ENCODE measurements at regions not wholly inside any gene's neighbourhood (a gene's known extent, or its start where the extent isn't known, plus 50 kb on each side); places are given as distances from the start of the nearest gene placed in this dataset.

DNA sequence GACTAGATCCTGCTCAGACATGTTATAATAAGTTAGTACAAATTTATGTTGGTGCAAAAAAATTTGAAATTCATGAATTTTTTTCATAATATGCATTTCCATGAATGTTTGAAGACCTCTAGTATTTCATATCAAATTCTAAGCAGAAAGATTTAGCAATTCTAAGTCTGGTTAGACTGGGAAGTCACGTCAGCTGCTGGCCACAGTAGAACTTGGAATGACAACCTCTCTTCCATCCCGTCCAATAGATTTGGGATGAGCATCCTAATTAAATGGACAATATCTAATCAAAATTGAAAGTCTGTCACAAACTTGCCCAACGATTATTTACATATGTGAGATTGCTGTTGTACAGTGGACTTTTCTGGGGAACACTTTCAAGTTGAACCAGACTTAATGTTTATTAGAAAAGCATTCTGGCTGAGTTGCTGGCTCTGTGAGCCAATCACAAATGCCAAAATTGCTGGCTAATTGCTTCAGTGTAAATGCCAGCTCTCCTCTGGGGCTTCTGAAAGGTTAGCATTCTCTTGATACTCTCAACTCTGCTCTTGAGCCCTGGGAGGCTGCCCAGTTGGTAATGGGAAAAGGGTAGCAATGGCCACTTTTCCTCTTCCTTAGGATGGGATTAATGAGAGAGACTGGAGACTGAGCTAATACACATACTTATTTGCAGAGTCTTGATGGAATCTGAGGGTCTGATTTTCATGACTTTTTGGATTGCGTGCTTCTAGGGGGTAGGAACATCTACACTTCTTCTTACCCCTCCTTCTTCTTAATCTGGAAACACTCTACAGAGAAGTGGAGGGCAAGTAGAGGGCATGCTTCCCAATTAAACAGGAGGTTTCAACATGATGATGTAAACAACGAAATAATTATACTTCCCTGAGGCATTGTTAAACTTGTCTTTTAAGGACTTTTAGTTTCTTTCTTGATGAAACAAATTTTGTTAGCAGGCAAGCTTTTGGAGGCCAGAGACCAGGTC lies 253.5 kb downstream of the BAMBI start:
- ChIA-PET CTCF (no interaction called here), SMC1A (ENCODE audit: uncharacterized antibody, unreplicated experiment) (no interaction called here), POLR2A (no interaction called here), RAD21 (ENCODE audit: unreplicated experiment) (no interaction called here)
- FAIRE-seq, result no peak
- Histone ChIP-seq H3K4me2 (ENCODE audit: control insufficient read depth, insufficient read depth) (no peak overlapping the region), H3K36me3 (ENCODE audit: control insufficient read depth in 2 of 2, insufficient read depth in 2 of 2, low read length in 1 of 2) (no peaks in the 10 kb centered on the region), H3K27ac (ENCODE audit: control insufficient read depth, insufficient read depth) (no peak overlapping the region), H2AFZ (ENCODE audit: control insufficient read depth, low read depth, low read length) (no peak overlapping the region), H3K79me2 (ENCODE audit: control insufficient read depth, insufficient read depth, low read length) (no peaks in the 10 kb centered on the region), H3K4me3 (no peak overlapping the region), H4K20me1 (ENCODE audit: control insufficient read depth, insufficient read depth) (no peaks in the 10 kb centered on the region), H3K9me3 (replicated peaks; ENCODE audit: control insufficient read depth, insufficient read depth, low read length) (no peaks in the 10 kb centered on the region), H3K27me3 (replicated peaks in 1 of 2; ENCODE audit: control insufficient read depth in 2 of 2, insufficient read depth in 2 of 2, low read length in 1 of 2) (no peaks in the 10 kb centered on the region), H3K4me1 (ENCODE audit: control insufficient read depth, insufficient read depth, low read length) (no peaks in the 10 kb centered on the region), H3K9ac (ENCODE audit: control insufficient read depth, insufficient read depth, low read length) (no peak overlapping the region)
- no peak for ATAC-seq
- no TSS peak for BruUV-seq (replicated peaks)
- in situ Hi-C loops (cut with MboI), result no loop called here
- 0% methylated on average over 5 of the region's 5 CpGs for WGBS (ENCODE audit: insufficient coverage, insufficient replicate concordance, low lambda C conversion rate, missing lambda C conversion rate)
- intact Hi-C loops (cut with micrococcal nuclease; ENCODE audit: unreplicated experiment), result no loop called here
- no peak for DNase-seq (ENCODE audit: low read depth, low spot score)
- TF ChIP-seq NFYA (IDR thresholded peaks at IDR 0.05; ENCODE audit: borderline replicate concordance, low read depth, low read length) (no peak), TARDBP (IDR thresholded peaks at IDR 0.05; ENCODE audit: borderline replicate concordance) (no peak), RB1 (IDR thresholded peaks at IDR 0.05; ENCODE audit: borderline replicate concordance) (no peak), SPI1 (IDR thresholded peaks at IDR 0.05; ENCODE audit: borderline replicate concordance, insufficient read depth, low read depth, low read length) (no peak), ZBTB4 (CRISPR knock-in tag; IDR thresholded peaks at IDR 0.05) (no peak), SMAD1 (IDR thresholded peaks at IDR 0.05; ENCODE audit: low read depth, partially characterized antibody) (no peak), RELB (IDR thresholded peaks at IDR 0.05; ENCODE audit: low read depth) (no peak), MYC (IDR thresholded peaks at IDR 0.05; ENCODE audit: insufficient read depth, insufficient read length, insufficient replicate concordance, low read length, severe bottlenecking) (no peak)
- TF ChIP-seq, protein P1, sequence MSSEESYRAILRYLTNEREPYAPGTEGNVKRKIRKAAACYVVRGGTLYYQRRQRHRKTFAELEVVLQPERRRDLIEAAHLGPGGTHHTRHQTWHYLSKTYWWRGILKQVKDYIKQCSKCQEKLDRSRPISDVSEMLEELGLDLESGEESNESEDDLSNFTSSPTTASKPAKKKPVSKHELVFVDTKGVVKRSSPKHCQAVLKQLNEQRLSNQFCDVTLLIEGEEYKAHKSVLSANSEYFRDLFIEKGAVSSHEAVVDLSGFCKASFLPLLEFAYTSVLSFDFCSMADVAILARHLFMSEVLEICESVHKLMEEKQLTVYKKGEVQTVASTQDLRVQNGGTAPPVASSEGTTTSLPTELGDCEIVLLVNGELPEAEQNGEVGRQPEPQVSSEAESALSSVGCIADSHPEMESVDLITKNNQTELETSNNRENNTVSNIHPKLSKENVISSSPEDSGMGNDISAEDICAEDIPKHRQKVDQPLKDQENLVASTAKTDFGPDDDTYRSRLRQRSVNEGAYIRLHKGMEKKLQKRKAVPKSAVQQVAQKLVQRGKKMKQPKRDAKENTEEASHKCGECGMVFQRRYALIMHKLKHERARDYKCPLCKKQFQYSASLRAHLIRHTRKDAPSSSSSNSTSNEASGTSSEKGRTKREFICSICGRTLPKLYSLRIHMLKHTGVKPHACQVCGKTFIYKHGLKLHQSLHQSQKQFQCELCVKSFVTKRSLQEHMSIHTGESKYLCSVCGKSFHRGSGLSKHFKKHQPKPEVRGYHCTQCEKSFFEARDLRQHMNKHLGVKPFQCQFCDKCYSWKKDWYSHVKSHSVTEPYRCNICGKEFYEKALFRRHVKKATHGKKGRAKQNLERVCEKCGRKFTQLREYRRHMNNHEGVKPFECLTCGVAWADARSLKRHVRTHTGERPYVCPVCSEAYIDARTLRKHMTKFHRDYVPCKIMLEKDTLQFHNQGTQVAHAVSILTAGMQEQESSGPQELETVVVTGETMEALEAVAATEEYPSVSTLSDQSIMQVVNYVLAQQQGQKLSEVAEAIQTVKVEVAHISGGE (CRISPR knock-in tag; IDR thresholded peaks at IDR 0.05), result no peak

Data from GM12878 (cell line).